ENCODE measurements at regions not wholly inside any gene's neighbourhood (a gene's known extent, or its start where the extent isn't known, plus 50 kb on each side); places are given as distances from the start of the nearest gene placed in this dataset.

- TF ChIP-seq REST (IDR thresholded peaks at IDR 0.05; ENCODE audit: borderline replicate concordance in 1 of 2, low read depth in 1 of 2, low read length in 2 of 2) = no peak
- no peak for TF ChIP-seq ZNF878 (CRISPR knock-in tag; IDR thresholded peaks at IDR 0.05)
- TF ChIP-seq POLR2A (IDR thresholded peaks at IDR 0.05; ENCODE audit: insufficient read depth in 1 of 2, low read depth in 2 of 2, low read length in 2 of 2) = no peak
- no peak for TF ChIP-seq ZNF232 (CRISPR knock-in tag; IDR thresholded peaks at IDR 0.05; ENCODE audit: borderline replicate concordance)
- no peak for TF ChIP-seq ZFP91 (CRISPR knock-in tag; IDR thresholded peaks at IDR 0.05; ENCODE audit: borderline replicate concordance)
- TF ChIP-seq CTCF (CRISPR knock-in tag; IDR thresholded peaks at IDR 0.05) = no peak
Measured at GRCh38 chr10:65235846-65236245, 1690.0 kb upstream of the LRRTM3 start.

Measured in HepG2 (cell line).